Spleen (tissue), 7 donors: ENCODE measurements at regions not wholly inside any gene's neighbourhood (a gene's known extent, or its start where the extent isn't known, plus 50 kb on each side); places are given as distances from the start of the nearest gene placed in this dataset.

ENCODE experiments used
- POLR2A ChIP-seq, 3 donors: fragments of 450-650 bp; IDR thresholded peaks; one replicate each; pipeline ENCODE4 v1.5.1; 2017; ENCODE audit warnings: antibody characterized with exemption in 3 of 3, mild to moderate bottlenecking in 1 of 3
- TF ChIP-seq, protein P1 (sequence below), 11 experiments: fragments of 200-600 bp in 7 of 11; fragments of 450-650 bp in 4 of 11; sonication (generic) in 4 of 11; IDR thresholded peaks in 8 of 11; conservative IDR thresholded peaks in 3 of 11; 1 replicate in 7 of 11; 2 replicates in 4 of 11; pipeline versions ENCODE4 v1.4.0 to v1.8.0; 2016 to 2021; ENCODE audit warnings: antibody characterized with exemption in 11 of 11, inconsistent platforms in 4 of 11, mild to moderate bottlenecking in 1 of 11
- donor health status: DM: no; HTN: no; CAD: no; lungs with moderate emphysema.
- donor health status: DM: no; HTN: no; CAD: no.
- donor health status: DM: no; HTN: no; CAD: no.

DNA sequence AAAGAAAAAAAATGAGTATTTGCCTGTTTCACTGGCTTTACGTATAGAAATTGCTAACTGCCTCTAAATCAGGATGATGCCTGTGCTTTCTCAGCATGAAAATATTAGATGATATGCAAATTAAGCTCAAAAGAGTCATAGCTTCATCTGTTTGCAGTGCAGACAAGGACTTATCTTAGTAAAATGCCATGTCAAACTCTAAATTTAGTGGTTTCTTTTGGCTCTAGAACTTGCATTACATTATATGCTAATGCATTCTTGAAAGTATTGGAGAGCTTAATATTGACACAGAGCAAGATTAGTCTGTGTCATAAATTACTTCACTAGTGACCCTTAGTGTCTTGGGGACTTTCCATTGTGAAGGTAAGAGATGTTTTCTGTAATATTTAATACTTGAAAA, 1109.1 kb upstream of the NRXN1 start:
- TF ChIP-seq, protein P1, sequence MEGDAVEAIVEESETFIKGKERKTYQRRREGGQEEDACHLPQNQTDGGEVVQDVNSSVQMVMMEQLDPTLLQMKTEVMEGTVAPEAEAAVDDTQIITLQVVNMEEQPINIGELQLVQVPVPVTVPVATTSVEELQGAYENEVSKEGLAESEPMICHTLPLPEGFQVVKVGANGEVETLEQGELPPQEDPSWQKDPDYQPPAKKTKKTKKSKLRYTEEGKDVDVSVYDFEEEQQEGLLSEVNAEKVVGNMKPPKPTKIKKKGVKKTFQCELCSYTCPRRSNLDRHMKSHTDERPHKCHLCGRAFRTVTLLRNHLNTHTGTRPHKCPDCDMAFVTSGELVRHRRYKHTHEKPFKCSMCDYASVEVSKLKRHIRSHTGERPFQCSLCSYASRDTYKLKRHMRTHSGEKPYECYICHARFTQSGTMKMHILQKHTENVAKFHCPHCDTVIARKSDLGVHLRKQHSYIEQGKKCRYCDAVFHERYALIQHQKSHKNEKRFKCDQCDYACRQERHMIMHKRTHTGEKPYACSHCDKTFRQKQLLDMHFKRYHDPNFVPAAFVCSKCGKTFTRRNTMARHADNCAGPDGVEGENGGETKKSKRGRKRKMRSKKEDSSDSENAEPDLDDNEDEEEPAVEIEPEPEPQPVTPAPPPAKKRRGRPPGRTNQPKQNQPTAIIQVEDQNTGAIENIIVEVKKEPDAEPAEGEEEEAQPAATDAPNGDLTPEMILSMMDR (IDR thresholded peaks at IDR 0.05 in 8 of 11, conservative IDR thresholded peaks at IDR 0.05 in 3 of 11), result no peak
- no peak for TF ChIP-seq POLR2A (IDR thresholded peaks at IDR 0.05)
